HEK293T (cell line): ENCODE measurements at regions not wholly inside any gene's neighbourhood (a gene's known extent, or its start where the extent isn't known, plus 50 kb on each side); places are given as distances from the start of the nearest gene placed in this dataset.

Experiments used
- BHLHE40 ChIP-seq: fragments of 450-650 bp; IDR thresholded peaks from 2 replicates; pipeline ENCODE4 v1.6.1; 2016; ENCODE audit warnings: mild to moderate bottlenecking, moderate library complexity, borderline replicate concordance
- CTBP1 ChIP-seq: fragments of 450-650 bp; IDR thresholded peaks from 2 replicates; pipeline ENCODE4 v1.6.1; 2016; ENCODE audit warnings: borderline replicate concordance
- FOXA1 ChIP-seq: fragments of 450-650 bp; IDR thresholded peaks from 2 replicates; pipeline ENCODE4 v1.6.1; 2016; ENCODE audit warnings: mild to moderate bottlenecking
- FOXM1 ChIP-seq: fragments of 450-650 bp; IDR thresholded peaks from 2 replicates; pipeline ENCODE4 v1.6.1; 2017; ENCODE audit warnings: mild to moderate bottlenecking, borderline replicate concordance
- HDGF ChIP-seq: fragments of 450-650 bp; IDR thresholded peaks from 2 replicates; pipeline ENCODE4 v1.6.1; 2017; ENCODE audit warnings: antibody characterized with exemption, borderline replicate concordance
- L3MBTL2 ChIP-seq: fragments of 450-650 bp; conservative IDR thresholded peaks from 2 replicates; pipeline ENCODE4 v1.6.1; 2016; ENCODE audit warnings: mild to moderate bottlenecking
- LEF1 ChIP-seq: fragments of 450-650 bp; IDR thresholded peaks from 2 replicates; pipeline ENCODE4 v1.6.1; 2017; ENCODE audit warnings: mild to moderate bottlenecking, borderline replicate concordance
- NFRKB ChIP-seq: fragments of 450-650 bp; IDR thresholded peaks from 2 replicates; pipeline ENCODE4 v1.6.1; 2016; ENCODE audit warnings: mild to moderate bottlenecking, moderate library complexity
- SP1 ChIP-seq: fragments of 450-650 bp; IDR thresholded peaks from 2 replicates; pipeline ENCODE4 v1.6.1; 2017
- SUZ12 ChIP-seq: fragments of 450-650 bp; IDR thresholded peaks from 2 replicates; pipeline ENCODE4 v1.6.1; 2016; ENCODE audit warnings: mild to moderate bottlenecking
- TARDBP ChIP-seq: fragments of 450-650 bp; IDR thresholded peaks from 2 replicates; pipeline ENCODE4 v1.6.1; 2016
- ZNF384 ChIP-seq: fragments of 450-650 bp; IDR thresholded peaks from 2 replicates; pipeline ENCODE4 v1.6.1; 2016
- TF ChIP-seq, protein P1 (sequence below): fragments of 450-650 bp; IDR thresholded peaks from 2 replicates; pipeline ENCODE4 v1.6.1; 2016

DNA sequence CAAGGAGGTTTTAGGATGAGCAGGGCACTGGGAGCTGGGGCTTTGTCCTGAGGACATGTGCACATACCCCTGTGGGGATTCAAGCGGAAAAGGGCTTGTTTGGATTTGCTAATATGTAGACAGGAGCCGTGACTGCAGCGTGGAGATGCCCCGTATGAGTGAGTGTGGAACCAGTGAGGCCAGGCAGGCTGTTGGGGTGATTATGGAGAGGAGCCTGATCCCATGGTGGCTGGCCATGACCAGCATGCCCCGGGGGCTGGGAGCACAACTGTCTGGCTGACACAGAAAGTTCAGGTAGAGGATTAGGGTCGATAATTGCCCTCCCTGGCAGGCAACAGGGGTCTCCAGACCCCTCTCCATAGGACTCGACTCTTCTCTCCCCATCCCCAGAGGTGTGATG, 68.8 kb upstream of the STX18 start:
- TF ChIP-seq BHLHE40 (no peak), SP1 (no peak), LEF1 (no peak), SUZ12 (no peak), HDGF (no peak), TARDBP (no peak), NFRKB (no peak), L3MBTL2 (no peak), FOXA1 (no peak), CTBP1 (no peak), ZNF384 (no peak), FOXM1 (no peak)
- TF ChIP-seq, protein P1, sequence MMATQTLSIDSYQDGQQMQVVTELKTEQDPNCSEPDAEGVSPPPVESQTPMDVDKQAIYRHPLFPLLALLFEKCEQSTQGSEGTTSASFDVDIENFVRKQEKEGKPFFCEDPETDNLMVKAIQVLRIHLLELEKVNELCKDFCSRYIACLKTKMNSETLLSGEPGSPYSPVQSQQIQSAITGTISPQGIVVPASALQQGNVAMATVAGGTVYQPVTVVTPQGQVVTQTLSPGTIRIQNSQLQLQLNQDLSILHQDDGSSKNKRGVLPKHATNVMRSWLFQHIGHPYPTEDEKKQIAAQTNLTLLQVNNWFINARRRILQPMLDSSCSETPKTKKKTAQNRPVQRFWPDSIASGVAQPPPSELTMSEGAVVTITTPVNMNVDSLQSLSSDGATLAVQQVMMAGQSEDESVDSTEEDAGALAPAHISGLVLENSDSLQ: no peak
